ENCODE measurements at regions not wholly inside any gene's neighbourhood (a gene's known extent, or its start where the extent isn't known, plus 50 kb on each side); places are given as distances from the start of the nearest gene placed in this dataset.

GRCh38 chr1:67632811-67633655 is 52.0 kb upstream of the GADD45A start:
- DNase-seq (ENCODE audit: low read depth in 4 of 4, low spot score in 3 of 4), result no peak

- DNase-seq (ENCODE audit: low read depth in 4 of 4, low spot score in 3 of 4), result no peak
Measured at GRCh38 chr1:67634396-67634935, 50.5 kb upstream of the GADD45A start.

GRCh38 chr1:67635055-67635809 is 49.8 kb upstream of the GADD45A start:
- DNase-seq (ENCODE audit: low read depth in 4 of 4, low spot score in 3 of 4), result no peak

Measured in left renal pelvis (tissue), 4 donors.